GM23248 (cell line): ENCODE measurements at regions not wholly inside any gene's neighbourhood (a gene's known extent, or its start where the extent isn't known, plus 50 kb on each side); places are given as distances from the start of the nearest gene placed in this dataset.

Experiments used
- DNase-seq: peaks from one replicate; pipeline ENCODE4 v3.0.0-alpha.2; 2015
- H2AFZ ChIP-seq: fragments of 200-600 bp; sonication (generic); 2 replicates; pipeline ENCODE4 v1.6.1; 2016; ENCODE audit warnings: antibody characterized with exemption
- H3F3A ChIP-seq: fragments of 200-600 bp; sonication (generic); 2 replicates; pipeline ENCODE4 v1.6.1; 2016; ENCODE audit warnings: mild to moderate bottlenecking, antibody characterized with exemption, mixed run types; ENCODE audit not compliant: insufficient read depth
- H3K27ac ChIP-seq: fragments of 200-600 bp; sonication (generic); 2 replicates; pipeline ENCODE4 v1.5.1; 2016; ENCODE audit warnings: mild to moderate bottlenecking
- H3K27me3 ChIP-seq: fragments of 200-600 bp; sonication (generic); replicated peaks from 2 replicates; pipeline ENCODE4 v1.6.1; 2016; ENCODE audit warnings: mild to moderate bottlenecking; ENCODE audit not compliant: insufficient read depth
- H3K36me3 ChIP-seq: fragments of 200-600 bp; sonication (generic); 2 replicates; pipeline ENCODE4 v1.6.1; 2016; ENCODE audit warnings: low read depth, mild to moderate bottlenecking
- H3K4me1 ChIP-seq: fragments of 200-600 bp; sonication (generic); 2 replicates; pipeline ENCODE4 v1.6.1; 2016; ENCODE audit warnings: mild to moderate bottlenecking; ENCODE audit not compliant: insufficient read depth
- H3K4me2 ChIP-seq: fragments of 200-600 bp; sonication (generic); one replicate; pipeline ENCODE4 v1.6.1; 2016; ENCODE audit warnings: mild to moderate bottlenecking; ENCODE audit not compliant: unreplicated experiment
- H3K4me3 ChIP-seq: fragments of 200-600 bp; sonication (generic); 2 replicates; pipeline ENCODE4 v1.5.1; 2016; ENCODE audit warnings: mild to moderate bottlenecking
- H3K79me2 ChIP-seq: fragments of 200-600 bp; sonication (generic); 2 replicates; pipeline ENCODE4 v1.6.1; 2016; ENCODE audit warnings: mild to moderate bottlenecking; ENCODE audit not compliant: insufficient read depth
- H3K9ac ChIP-seq: fragments of 200-600 bp; sonication (generic); 2 replicates; pipeline ENCODE4 v1.6.1; 2016; ENCODE audit warnings: mild to moderate bottlenecking
- H3K9me2 ChIP-seq: fragments of 200-600 bp; sonication (generic); 2 replicates; pipeline ENCODE4 v1.6.1; 2016; ENCODE audit warnings: mixed run types, mild to moderate bottlenecking, moderate library complexity; ENCODE audit not compliant: insufficient read depth
- H3K9me3 ChIP-seq: fragments of 200-600 bp; sonication (generic); one replicate; pipeline ENCODE4 v1.6.1; 2017; ENCODE audit warnings: low read depth
- H4K20me1 ChIP-seq: fragments of 200-600 bp; sonication (generic); 2 replicates; pipeline ENCODE4 v1.6.0; 2016; ENCODE audit not compliant: insufficient read depth
- EZH2 ChIP-seq: fragments of 200-600 bp; sonication (generic); IDR thresholded peaks from 2 replicates; pipeline ENCODE4 v1.6.1; 2018; ENCODE audit warnings: antibody characterized with exemption, mild to moderate bottlenecking; ENCODE audit not compliant: insufficient read depth, poor library complexity, severe bottlenecking
- EZH2phosphoT487 ChIP-seq: fragments of 200-600 bp; sonication (generic); IDR thresholded peaks from 2 replicates; pipeline ENCODE4 v1.6.1; 2018; ENCODE audit warnings: antibody characterized with exemption, moderate library complexity, mild to moderate bottlenecking, low read depth; ENCODE audit not compliant: insufficient read depth
- WGBS, 2 experiments: methylation state at CpG; one replicate each; pipeline ENCODE4 v1.1.6; 2015 to 2017; ENCODE audit warnings: low lambda C conversion rate in 2 of 2, low coverage in 1 of 2; ENCODE audit errors: missing lambda C conversion rate in 2 of 2; 5-methylcytosine and 5-hydroxymethylcytosine counted together
- in situ Hi-C: fragments of 300-500 bp; cut with MboI; formaldehyde crosslinking; loops from 2 replicates; pipeline ENCODE4 v1.15.0; 2020

GRCh38 chr10:3016016-3016415, 51.3 kb upstream of the PFKP start:
- no peak for TF ChIP-seq EZH2
- in situ Hi-C loops = no loop called here
- Histone ChIP-seq H4K20me1 (no peaks in the 10 kb centered on the region), H3K4me3 (no peak overlapping the region), H3K4me2 (no peak overlapping the region), H3K36me3 (no peaks in the 10 kb centered on the region), H3K79me2 (no peaks in the 10 kb centered on the region), H3K27ac (no peak overlapping the region), H3K27me3 (peaks cover 18% of the 10 kb centered on the region), H3K9me2 (no peaks in the 10 kb centered on the region), H3K9me3 (no peaks in the 10 kb centered on the region), H3K9ac (no peak overlapping the region), H2AFZ (no peak overlapping the region), H3K4me1 (no peaks in the 10 kb centered on the region), H3F3A (no peaks in the 10 kb centered on the region)
- 48 to 54% methylated on average over 7 of the region's 7 CpGs for WGBS, 2 experiments
- DNase-seq = no peak

GRCh38 chr10:3014968-3015367, 52.4 kb upstream of the PFKP start:
- no peak for TF ChIP-seq EZH2phosphoT487
- TF ChIP-seq EZH2 = no peak
- no peak overlapping the region for H3K4me2 ChIP-seq
- H3K4me3 ChIP-seq = no peak overlapping the region
- in situ Hi-C loops = no loop called here
- H3K9ac ChIP-seq = no peak overlapping the region
- H3K36me3 ChIP-seq = no peaks in the 10 kb centered on the region
- H3K4me1 ChIP-seq = no peaks in the 10 kb centered on the region
- no peaks in the 10 kb centered on the region for H3K9me3 ChIP-seq
- H3K9me2 ChIP-seq = no peaks in the 10 kb centered on the region
- peaks cover 18% of the 10 kb centered on the region for H3K27me3 ChIP-seq
- H3K79me2 ChIP-seq = no peaks in the 10 kb centered on the region
- no peak overlapping the region for H2AFZ ChIP-seq
- 4 to 10% methylated on average over 9 of the region's 9 CpGs for WGBS, 2 experiments
- no peaks in the 10 kb centered on the region for H3F3A ChIP-seq
- H4K20me1 ChIP-seq = no peaks in the 10 kb centered on the region
- no peak overlapping the region for H3K27ac ChIP-seq
- no peak for DNase-seq

DNA sequence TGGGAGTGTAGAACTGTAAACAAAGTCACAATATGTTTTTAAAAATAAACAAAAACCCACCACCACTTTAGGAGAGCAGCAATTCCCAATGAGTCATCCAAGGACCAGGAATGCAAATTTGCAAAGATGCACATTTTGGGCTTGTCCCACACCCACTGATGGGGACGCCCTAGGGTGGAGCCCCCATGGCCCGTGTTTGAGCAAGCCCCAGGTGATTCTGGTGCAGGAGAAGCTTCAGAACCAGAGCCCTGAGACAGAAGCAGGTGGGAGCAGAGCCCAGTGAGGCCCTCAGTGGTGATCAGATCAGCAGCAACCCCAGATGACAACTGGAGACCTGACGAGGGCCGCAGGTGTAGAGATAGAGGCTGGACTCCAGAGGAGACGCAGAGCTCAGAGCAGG, 55.1 kb upstream of the PFKP start:
- Histone ChIP-seq H3K36me3 (no peaks in the 10 kb centered on the region), H2AFZ (no peak overlapping the region), H4K20me1 (no peaks in the 10 kb centered on the region), H3K9me3 (no peaks in the 10 kb centered on the region), H3K4me3 (no peak overlapping the region), H3K4me1 (no peaks in the 10 kb centered on the region), H3K27ac (no peak overlapping the region), H3K79me2 (no peaks in the 10 kb centered on the region), H3F3A (no peaks in the 10 kb centered on the region), H3K27me3 (peaks cover 35% of the 10 kb centered on the region), H3K9me2 (no peaks in the 10 kb centered on the region), H3K4me2 (no peak overlapping the region), H3K9ac (no peak overlapping the region)
- in situ Hi-C loops = no loop called here
- no peak for TF ChIP-seq EZH2
- no peak for TF ChIP-seq EZH2phosphoT487
- 32 to 34% methylated on average over 5 of the region's 5 CpGs for WGBS, 2 experiments
- no peak for DNase-seq

- Histone ChIP-seq H4K20me1 (no peaks in the 10 kb centered on the region), H3K9me2 (no peaks in the 10 kb centered on the region), H3K4me2 (no peak overlapping the region), H3K9ac (no peak overlapping the region), H3K4me3 (no peak overlapping the region), H3K27ac (no peak overlapping the region), H3F3A (no peaks in the 10 kb centered on the region), H3K79me2 (no peaks in the 10 kb centered on the region), H3K27me3 (peaks cover 38% of the 10 kb centered on the region), H3K4me1 (no peaks in the 10 kb centered on the region), H2AFZ (no peak overlapping the region), H3K36me3 (no peaks in the 10 kb centered on the region), H3K9me3 (no peaks in the 10 kb centered on the region)
- TF ChIP-seq EZH2 = no peak
- TF ChIP-seq EZH2phosphoT487 = no peak
- in situ Hi-C loops = no loop called here
- WGBS, 2 experiments = 16 to 19% methylated on average over 10 of the region's 10 CpGs
- no peak for DNase-seq
Observed at GRCh38 chr10:3010816-3011460, 56.4 kb upstream of the PFKP start.

DNA sequence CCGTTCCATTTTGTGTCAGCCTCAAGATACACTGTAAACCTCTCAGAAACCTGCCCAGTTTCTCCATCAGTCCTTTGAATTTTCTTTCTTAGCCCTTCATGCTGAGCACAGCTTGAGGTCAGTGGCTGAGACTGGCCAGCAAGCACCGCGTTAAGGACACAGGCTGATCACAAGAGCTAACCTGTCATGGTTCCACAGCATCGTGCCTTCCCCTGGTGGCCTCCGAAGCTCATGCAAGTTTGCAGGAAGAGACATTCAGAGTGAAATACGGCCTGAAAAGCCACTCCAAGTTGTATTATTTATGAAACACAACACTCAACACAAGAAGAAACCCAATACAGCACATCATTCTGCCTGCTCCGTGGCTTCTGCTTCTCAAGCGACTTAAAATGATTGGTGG, 57.0 kb upstream of the PFKP start:
- Histone ChIP-seq H3K79me2 (no peaks in the 10 kb centered on the region), H4K20me1 (no peaks in the 10 kb centered on the region), H3K4me2 (no peak overlapping the region), H3K9me3 (no peaks in the 10 kb centered on the region), H3F3A (no peaks in the 10 kb centered on the region), H2AFZ (no peak overlapping the region), H3K4me3 (no peak overlapping the region), H3K9ac (no peak overlapping the region), H3K9me2 (no peaks in the 10 kb centered on the region), H3K4me1 (no peaks in the 10 kb centered on the region), H3K36me3 (no peaks in the 10 kb centered on the region), H3K27me3 (peaks cover 40% of the 10 kb centered on the region), H3K27ac (no peak overlapping the region)
- WGBS, 2 experiments = 42 to 53% methylated on average over 8 of the region's 8 CpGs
- DNase-seq = no peak
- TF ChIP-seq EZH2 (no peak), EZH2phosphoT487 (no peak)
- in situ Hi-C loops = no loop called here
